ENCODE measurements at regions not wholly inside any gene's neighbourhood (a gene's known extent, or its start where the extent isn't known, plus 50 kb on each side); places are given as distances from the start of the nearest gene placed in this dataset.
"Not testable (repeated sequence)": the region's sequence is repeated elsewhere in the genome, so short reads cannot be mapped to it uniquely, and the experiment has no call there.

- no peaks in the 10 kb centered on the region for H3K4me1 ChIP-seq (replicated peaks in 1 of 2)
- no peak overlapping the region for H3K27ac ChIP-seq
- in situ Hi-C loops (cut with MboI; ENCODE audit: low pct_unique_long_range_greater_than_20kb in 2 of 9, low sequenced_read_pairs in 9 of 9, unreplicated experiment in 9 of 9), result no loop called here
- H3K4me3 ChIP-seq, result no peak overlapping the region
- no peak for ATAC-seq (replicated peaks in 6 of 8)
These were observed 119.5 kb upstream of the RIMBP3 start for GRCh38 chr22:18731075-18731666.

GRCh38 chr22:18730410-18730809 lies 118.7 kb upstream of the RIMBP3 start:
- ATAC-seq (replicated peaks in 6 of 8), result peak in 2 of 8 experiments; percentile 25 to 36
- in situ Hi-C loops (cut with MboI; ENCODE audit: low pct_unique_long_range_greater_than_20kb in 2 of 9, low sequenced_read_pairs in 9 of 9, unreplicated experiment in 9 of 9); H3K4me3 ChIP-seq; H3K4me1 ChIP-seq (replicated peaks in 1 of 2); H3K27ac ChIP-seq: not testable (repeated sequence)
- WGBS, 10 experiments, result 36 to 73% (median 67%) methylated on average over 2 to 3 of the region's 3 CpGs; no CpG with 5 or more reads in 1 of the 10 experiments

Data from motor neuron (in vitro differentiated cells).